Calu3 (cell line): ENCODE measurements at regions not wholly inside any gene's neighbourhood (a gene's known extent, or its start where the extent isn't known, plus 50 kb on each side); places are given as distances from the start of the nearest gene placed in this dataset.
"Not testable (repeated sequence)": the region's sequence is repeated elsewhere in the genome, so short reads cannot be mapped to it uniquely, and the experiment has no call there.

Experiments
- BruUV-seq: library from RNA; stranded (reverse); fragments of 400-500 nt; replicated peaks from 2 replicates; lab custom pipeline; 2021; lab: Mats Ljungman, UMichigan
- CTCF ChIA-PET: fragments of 300-600 bp; sonication (Branson Sonifier 250); formaldehyde crosslinking; loops from one replicate; lab custom pipeline; 2022; ENCODE audit warnings: antibody characterized with exemption; lab: Charles Lee
- DNase-seq: peaks from one replicate; pipeline ENCODE4 v3.0.0; 2022
- H3K27ac Mint-ChIP-seq: one replicate; pipeline ENCODE4 v1.8.0; 2022; ENCODE audit warnings: mixed read lengths; ENCODE audit not compliant: unreplicated experiment
- H3K27me3 Mint-ChIP-seq: one replicate; pipeline ENCODE4 v1.8.0; 2022; ENCODE audit warnings: mixed read lengths; ENCODE audit not compliant: unreplicated experiment
- H3K36me3 Mint-ChIP-seq: one replicate; pipeline ENCODE4 v1.8.0; 2022; ENCODE audit warnings: mild to moderate bottlenecking, moderate library complexity, mixed read lengths; ENCODE audit not compliant: insufficient read depth, unreplicated experiment
- H3K4me1 Mint-ChIP-seq: one replicate; pipeline ENCODE4 v1.8.0; 2022; ENCODE audit warnings: mild to moderate bottlenecking, low read depth, mixed read lengths; ENCODE audit not compliant: unreplicated experiment
- H3K4me3 Mint-ChIP-seq: one replicate; pipeline ENCODE4 v1.8.0; 2022; ENCODE audit warnings: mild to moderate bottlenecking, low read depth, moderate library complexity, mixed read lengths; ENCODE audit not compliant: unreplicated experiment
- H3K9me3 Mint-ChIP-seq: one replicate; pipeline ENCODE4 v1.8.0; 2022; ENCODE audit warnings: low read depth, mixed read lengths; ENCODE audit not compliant: unreplicated experiment
- CTCF ChIP-seq: fragments of 200-600 bp; IDR thresholded peaks from one replicate; pipeline ENCODE4 v1.8.0; 2022; ENCODE audit warnings: antibody characterized with exemption; ENCODE audit not compliant: unreplicated experiment
- intact Hi-C: fragments of 100-400 bp; cut with micrococcal nuclease; formaldehyde crosslinking; loops from one replicate; pipeline ENCODE4 v1.10.0; 2022; ENCODE audit not compliant: unreplicated experiment

GRCh38 chr12:131471946-131472732 lies 238.8 kb upstream of the SFSWAP start:
- H3K27ac Mint-ChIP-seq = no peak overlapping the region
- BruUV-seq = no TSS peak
- DNase-seq = no peak
- intact Hi-C loops = no loop called here
- no peak for TF ChIP-seq CTCF
- H3K4me3 Mint-ChIP-seq = no peak overlapping the region
- no peaks in the 10 kb centered on the region for H3K9me3 Mint-ChIP-seq
- CTCF ChIA-PET = interaction anchor here (1.3 kb wide), 1 partner anchor 17 kb away, joined by 3 read pairs; no protein-coding TSS in a partner anchor
- H3K36me3 Mint-ChIP-seq = no peaks in the 10 kb centered on the region
- peaks cover 50% of the 10 kb centered on the region for H3K27me3 Mint-ChIP-seq
- no peaks in the 10 kb centered on the region for H3K4me1 Mint-ChIP-seq

DNA sequence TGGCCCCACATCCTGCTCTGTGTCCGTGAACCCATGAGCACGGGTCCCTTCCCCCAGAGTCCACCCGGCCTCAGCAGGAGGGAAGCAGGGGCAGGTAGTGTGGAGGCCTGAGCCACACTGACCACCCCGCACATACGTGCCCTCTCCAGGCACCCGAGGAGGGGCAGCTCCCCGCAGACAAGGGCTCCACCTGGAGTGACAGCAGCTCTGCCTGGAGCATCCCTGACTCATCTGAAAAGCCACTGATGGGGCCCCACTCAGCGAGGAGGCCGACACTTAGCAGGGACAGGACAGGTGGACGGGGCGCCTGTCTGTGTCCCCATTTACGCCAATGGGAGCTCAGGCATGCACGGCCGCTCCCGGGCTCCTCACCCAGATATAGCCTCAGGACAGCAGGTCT lies 237.6 kb upstream of the SFSWAP start:
- Mint-ChIP-seq H3K36me3 (no peaks in the 10 kb centered on the region), H3K27ac (no peak overlapping the region), H3K4me1 (no peaks in the 10 kb centered on the region), H3K27me3 (peaks cover 39% of the 10 kb centered on the region), H3K4me3 (no peak overlapping the region), H3K9me3 (no peaks in the 10 kb centered on the region)
- no TSS peak for BruUV-seq
- DNase-seq = no peak
- intact Hi-C loops = no loop called here
- CTCF ChIA-PET = interaction anchor here (1.3 kb wide), 1 partner anchor 18 kb away, joined by 3 read pairs; no protein-coding TSS in a partner anchor
- TF ChIP-seq CTCF = no peak

GRCh38 chr12:131473741-131474709 lies 236.9 kb upstream of the SFSWAP start:
- DNase-seq = no peak
- intact Hi-C loops = no loop called here
- Mint-ChIP-seq H3K36me3 (no peaks in the 10 kb centered on the region), H3K27me3 (peaks cover 39% of the 10 kb centered on the region), H3K9me3 (no peaks in the 10 kb centered on the region), H3K27ac (no peak overlapping the region), H3K4me3 (no peak overlapping the region), H3K4me1 (no peaks in the 10 kb centered on the region)
- TF ChIP-seq CTCF = no peak
- CTCF ChIA-PET = no interaction called here
- BruUV-seq = no TSS peak

DNA sequence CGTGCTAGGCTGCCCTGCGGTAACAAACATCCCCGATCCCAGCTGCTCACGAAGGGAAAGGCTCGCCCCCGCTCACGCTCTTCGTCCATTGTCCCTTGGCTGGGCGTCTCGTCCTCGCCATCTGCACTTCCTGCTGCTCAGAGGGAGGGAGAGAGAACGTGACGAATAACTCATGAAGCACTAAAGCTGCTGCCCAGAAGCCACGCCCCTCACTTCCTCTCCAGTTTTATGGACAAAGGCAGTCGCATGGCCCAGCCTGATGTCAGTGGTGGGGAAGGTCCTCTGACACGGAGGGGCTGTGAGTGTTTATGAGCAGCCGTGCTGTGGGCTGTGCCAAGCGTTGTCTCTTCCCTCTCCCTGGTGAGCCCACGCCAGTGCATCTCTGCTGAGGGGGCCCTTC lies 235.9 kb upstream of the SFSWAP start:
- H3K9me3 Mint-ChIP-seq, CTCF ChIA-PET, H3K4me3 Mint-ChIP-seq, H3K27ac Mint-ChIP-seq, H3K4me1 Mint-ChIP-seq, H3K36me3 Mint-ChIP-seq, DNase-seq, intact Hi-C loops, BruUV-seq: not testable (repeated sequence)
- peaks cover 48% of the 10 kb centered on the region for H3K27me3 Mint-ChIP-seq
